NCI-H2227 treated with DMSO at 0.1 percent for 48 hours (cell line): ENCODE measurements at regions not wholly inside any gene's neighbourhood (a gene's known extent, or its start where the extent isn't known, plus 50 kb on each side); places are given as distances from the start of the nearest gene placed in this dataset.
"Not testable (repeated sequence)": the region's sequence is repeated elsewhere in the genome, so short reads cannot be mapped to it uniquely, and the experiment has no call there.

ENCODE experiments used
- DNase-seq: peaks from one replicate; lab custom pipeline; 2025; lab: John Stamatoyannopoulos, UW

GRCh38 chr4:66837279-66837922 is 707.9 kb downstream of the CENPC start:
- DNase-seq = no peak

GRCh38 chr4:66829310-66829709 is 716.0 kb downstream of the CENPC start:
- no peak for DNase-seq

- no peak for DNase-seq
These were observed 724.6 kb downstream of the CENPC start for GRCh38 chr4:66820681-66821080.

GRCh38 chr4:66814277-66814676 is 731.0 kb downstream of the CENPC start:
- DNase-seq = no peak

- peak; percentile 81 for DNase-seq
These were observed 739.7 kb downstream of the CENPC start for GRCh38 chr4:66805582-66805981.

GRCh38 chr4:66804979-66805378 is 740.3 kb downstream of the CENPC start:
- DNase-seq = no peak

- no peak for DNase-seq
These were observed 747.7 kb downstream of the CENPC start for GRCh38 chr4:66797608-66798007.

- no peak for DNase-seq
These were observed 749.6 kb downstream of the CENPC start for GRCh38 chr4:66795724-66796123.

- DNase-seq = no peak
These were observed 750.8 kb downstream of the CENPC start for GRCh38 chr4:66794390-66795034.

- DNase-seq = no peak
These were observed 753.6 kb downstream of the CENPC start for GRCh38 chr4:66791686-66792085.

- DNase-seq = no peak
These were observed 759.8 kb downstream of the CENPC start for GRCh38 chr4:66785479-66785878.

GRCh38 chr4:66782751-66783150 is 762.6 kb downstream of the CENPC start:
- DNase-seq = not testable (repeated sequence)

GRCh38 chr4:66777097-66777496 is 768.2 kb downstream of the CENPC start:
- no peak for DNase-seq

- DNase-seq = no peak
These were observed 775.9 kb downstream of the CENPC start for GRCh38 chr4:66769441-66769840.

GRCh38 chr4:66767442-66767841 is 777.9 kb downstream of the CENPC start:
- no peak for DNase-seq

GRCh38 chr4:66766557-66766956 is 778.7 kb downstream of the CENPC start:
- no peak for DNase-seq

GRCh38 chr4:66750273-66750672 is 795.0 kb downstream of the CENPC start:
- no peak for DNase-seq

GRCh38 chr4:66746918-66747317 is 798.4 kb downstream of the CENPC start:
- DNase-seq = not testable (repeated sequence)

- DNase-seq = no peak
These were observed 804.2 kb downstream of the CENPC start for GRCh38 chr4:66741081-66741480.

GRCh38 chr4:66736606-66737005 is 808.7 kb downstream of the CENPC start:
- peak; percentile 22 for DNase-seq

- DNase-seq = no peak
These were observed 817.0 kb downstream of the CENPC start for GRCh38 chr4:66728280-66728679.

- not testable (repeated sequence) for DNase-seq
These were observed 832.9 kb downstream of the CENPC start for GRCh38 chr4:66712301-66712921.

- no peak for DNase-seq
These were observed 841.1 kb downstream of the CENPC start for GRCh38 chr4:66704243-66704642.
